ENCODE measurements at regions not wholly inside any gene's neighbourhood (a gene's known extent, or its start where the extent isn't known, plus 50 kb on each side); places are given as distances from the start of the nearest gene placed in this dataset.

DNA sequence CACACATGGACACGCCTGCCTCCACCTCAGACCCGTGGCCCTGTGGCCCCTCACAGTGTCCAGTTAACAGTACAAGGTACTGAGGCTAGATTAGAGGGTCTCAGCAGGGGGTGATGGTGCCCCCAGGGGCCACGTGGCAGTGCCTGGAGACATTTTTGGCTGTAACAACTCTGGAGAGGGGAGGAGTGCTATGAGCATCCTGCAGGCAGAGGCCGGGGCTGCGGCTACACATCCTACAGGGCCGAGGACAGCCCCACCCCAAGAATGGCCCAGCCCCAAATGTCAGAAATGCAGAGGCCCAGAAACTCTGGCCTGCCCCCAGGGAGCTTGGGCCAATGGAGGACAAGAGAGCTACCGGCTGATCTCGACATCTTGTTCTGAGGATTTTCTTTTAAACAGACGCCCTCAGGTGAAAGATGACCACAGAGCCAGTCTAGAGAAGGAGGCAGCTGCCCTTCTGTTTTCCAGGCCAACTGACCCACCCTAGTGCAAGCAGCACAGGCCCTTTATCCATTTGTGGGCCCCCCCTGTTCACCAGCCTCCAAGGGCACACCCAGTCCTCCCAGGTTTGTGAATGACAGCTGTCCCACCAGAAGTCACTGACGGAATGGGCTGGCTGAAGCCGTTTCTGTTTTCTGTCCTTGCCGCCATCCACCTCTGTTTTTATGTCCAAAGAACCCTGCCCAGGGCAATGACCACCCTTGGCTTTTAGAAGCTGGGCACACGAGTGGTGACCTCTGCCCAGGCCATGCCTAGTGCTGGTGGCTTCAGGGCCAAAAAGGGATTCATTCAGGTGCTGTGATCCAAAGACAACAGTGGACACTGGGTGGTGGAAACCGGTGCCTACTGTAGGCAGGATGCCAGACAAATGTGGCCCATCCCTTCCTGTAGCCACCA, 85.2 kb upstream of the LINC01488 start:
- DNase-seq (ENCODE audit: low read depth), result no peak
- Histone ChIP-seq H3K27me3 (ENCODE audit: control insufficient read depth, insufficient read depth, low read length) (peaks cover 4% of the 10 kb centered on the region), H3K4me3 (ENCODE audit: low read depth, low read length) (no peak overlapping the region), H3K36me3 (ENCODE audit: control insufficient read depth, insufficient read depth, low read length) (no peaks in the 10 kb centered on the region)
- TF ChIP-seq CTCF (IDR thresholded peaks at IDR 0.05; ENCODE audit: insufficient read depth, low read length, poor library complexity, severe bottlenecking), result no peak

GRCh38 chr11:69396948-69397307, 84.5 kb upstream of the LINC01488 start:
- Histone ChIP-seq H3K27me3 (ENCODE audit: control insufficient read depth, insufficient read depth, low read length) (peaks cover 2% of the 10 kb centered on the region), H3K4me3 (ENCODE audit: low read depth, low read length) (no peak overlapping the region), H3K36me3 (ENCODE audit: control insufficient read depth, insufficient read depth, low read length) (no peaks in the 10 kb centered on the region)
- DNase-seq (ENCODE audit: low read depth), result no peak
- no peak for TF ChIP-seq CTCF (IDR thresholded peaks at IDR 0.05; ENCODE audit: insufficient read depth, low read length, poor library complexity, severe bottlenecking)

DNA sequence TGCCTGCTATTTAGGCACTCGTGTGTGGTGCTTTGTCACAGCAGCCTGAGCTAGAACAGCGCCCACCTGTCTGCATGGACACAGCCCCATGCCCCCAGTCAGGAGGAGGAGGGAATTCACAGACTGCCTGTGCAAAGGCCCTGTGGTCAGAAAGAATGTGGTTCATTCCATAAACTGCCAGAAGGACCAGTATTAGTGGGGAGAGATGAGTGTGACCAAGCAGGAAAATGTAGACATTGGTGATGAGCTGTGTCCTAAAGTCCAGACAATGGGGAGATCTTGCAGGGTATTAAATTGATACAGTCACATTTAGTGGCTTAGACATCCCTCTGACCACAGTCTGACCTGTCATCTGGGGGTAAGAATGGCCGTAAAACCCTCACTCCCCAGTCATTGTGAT, 83.7 kb upstream of the LINC01488 start:
- DNase-seq (ENCODE audit: low read depth), result no peak
- Histone ChIP-seq H3K27me3 (ENCODE audit: control insufficient read depth, insufficient read depth, low read length) (no peaks in the 10 kb centered on the region), H3K4me3 (ENCODE audit: low read depth, low read length) (no peak overlapping the region), H3K36me3 (ENCODE audit: control insufficient read depth, insufficient read depth, low read length) (no peaks in the 10 kb centered on the region)
- TF ChIP-seq CTCF (IDR thresholded peaks at IDR 0.05; ENCODE audit: insufficient read depth, low read length, poor library complexity, severe bottlenecking), result no peak

GRCh38 chr11:69398529-69399492, 82.7 kb upstream of the LINC01488 start:
- DNase-seq (ENCODE audit: low read depth), result no peak
- H3K36me3 ChIP-seq (ENCODE audit: control insufficient read depth, insufficient read depth, low read length), result no peaks in the 10 kb centered on the region
- TF ChIP-seq CTCF (IDR thresholded peaks at IDR 0.05; ENCODE audit: insufficient read depth, low read length, poor library complexity, severe bottlenecking), result no peak
- H3K4me3 ChIP-seq (ENCODE audit: low read depth, low read length), result no peak overlapping the region
- no peaks in the 10 kb centered on the region for H3K27me3 ChIP-seq (ENCODE audit: control insufficient read depth, insufficient read depth, low read length)

GRCh38 chr11:69400140-69400539, 81.3 kb upstream of the LINC01488 start:
- no peak for TF ChIP-seq CTCF (IDR thresholded peaks at IDR 0.05; ENCODE audit: insufficient read depth, low read length, poor library complexity, severe bottlenecking)
- no peaks in the 10 kb centered on the region for H3K27me3 ChIP-seq (ENCODE audit: control insufficient read depth, insufficient read depth, low read length)
- DNase-seq (ENCODE audit: low read depth), result no peak
- H3K4me3 ChIP-seq (ENCODE audit: low read depth, low read length), result no peak overlapping the region
- H3K36me3 ChIP-seq (ENCODE audit: control insufficient read depth, insufficient read depth, low read length), result no peaks in the 10 kb centered on the region

All from kidney epithelial cell (primary cell).